HUES6 (cell line): ENCODE measurements at regions not wholly inside any gene's neighbourhood (a gene's known extent, or its start where the extent isn't known, plus 50 kb on each side); places are given as distances from the start of the nearest gene placed in this dataset.

ENCODE experiments used
- H3K27ac ChIP-seq: 2 replicates; pipeline ENCODE4 v1.7.0; 2013; ENCODE audit warnings: low read depth, mild to moderate bottlenecking, low read length, inconsistent platforms
- H3K27me3 ChIP-seq: 2 replicates; pipeline ENCODE4 v1.6.1; 2013; ENCODE audit warnings: low read length; ENCODE audit not compliant: control insufficient read depth, insufficient read depth
- H3K36me3 ChIP-seq: 2 replicates; pipeline ENCODE4 v1.6.1; 2013; ENCODE audit warnings: low read length; ENCODE audit not compliant: control insufficient read depth, insufficient read depth
- H3K4me1 ChIP-seq: 2 replicates; pipeline ENCODE4 v1.6.1; 2013; ENCODE audit warnings: low read length; ENCODE audit not compliant: control insufficient read depth, insufficient read depth
- H3K4me3 ChIP-seq: 2 replicates; pipeline ENCODE4 v1.5.1; 2013; ENCODE audit warnings: low read depth, low read length
- H3K9ac ChIP-seq: one replicate; pipeline ENCODE4 v1.6.1; 2013; ENCODE audit warnings: mild to moderate bottlenecking, low read length
- H3K9me3 ChIP-seq: 2 replicates; pipeline ENCODE4 v1.6.1; 2013; ENCODE audit warnings: low read depth, low read length; ENCODE audit not compliant: control insufficient read depth, insufficient read depth

GRCh38 chr7:26459540-26460193 is 168.0 kb downstream of the SNX10 start:
- Histone ChIP-seq H3K27ac (no peak overlapping the region), H3K9ac (no peak overlapping the region), H3K4me3 (no peak overlapping the region), H3K4me1 (peaks cover 3% of the 10 kb centered on the region; the same call in 1 of the 2 replicates), H3K36me3 (no peaks in the 10 kb centered on the region), H3K9me3 (no peaks in the 10 kb centered on the region), H3K27me3 (no peaks in the 10 kb centered on the region)

GRCh38 chr7:26460351-26461085 is 168.9 kb downstream of the SNX10 start:
- Histone ChIP-seq H3K4me1 (peaks cover 3% of the 10 kb centered on the region; the same call in 1 of the 2 replicates), H3K9me3 (no peaks in the 10 kb centered on the region), H3K36me3 (no peaks in the 10 kb centered on the region), H3K27ac (no peak overlapping the region), H3K27me3 (no peaks in the 10 kb centered on the region), H3K4me3 (no peak overlapping the region), H3K9ac (no peak overlapping the region)

GRCh38 chr7:26461518-26461917 is 169.9 kb downstream of the SNX10 start:
- Histone ChIP-seq H3K36me3 (no peaks in the 10 kb centered on the region), H3K4me1 (peaks cover 3% of the 10 kb centered on the region; the same call in 1 of the 2 replicates), H3K27ac (no peak overlapping the region), H3K27me3 (no peaks in the 10 kb centered on the region), H3K9me3 (no peaks in the 10 kb centered on the region), H3K4me3 (no peak overlapping the region), H3K9ac (no peak overlapping the region)

- Histone ChIP-seq H3K4me1 (no peaks in the 10 kb centered on the region), H3K36me3 (no peaks in the 10 kb centered on the region), H3K9ac (no peak overlapping the region), H3K27ac (no peak overlapping the region), H3K27me3 (no peaks in the 10 kb centered on the region), H3K4me3 (no peak overlapping the region), H3K9me3 (no peaks in the 10 kb centered on the region)
Measured at GRCh38 chr7:26466007-26466406, 174.3 kb downstream of the SNX10 start.

GRCh38 chr7:26467104-26467503 is 175.4 kb downstream of the SNX10 start:
- Histone ChIP-seq H3K27me3 (no peaks in the 10 kb centered on the region), H3K9ac (no peak overlapping the region), H3K9me3 (no peaks in the 10 kb centered on the region), H3K4me3 (no peak overlapping the region), H3K27ac (no peak overlapping the region), H3K4me1 (no peaks in the 10 kb centered on the region), H3K36me3 (no peaks in the 10 kb centered on the region)

- no peaks in the 10 kb centered on the region for H3K27me3 ChIP-seq
- H3K9me3 ChIP-seq = no peaks in the 10 kb centered on the region
- no peak overlapping the region for H3K27ac ChIP-seq
- no peaks in the 10 kb centered on the region for H3K36me3 ChIP-seq
- H3K4me1 ChIP-seq = no peaks in the 10 kb centered on the region
- no peak overlapping the region for H3K4me3 ChIP-seq
- H3K9ac ChIP-seq = no peak overlapping the region
Measured at GRCh38 chr7:26467541-26467940, 175.9 kb downstream of the SNX10 start.

GRCh38 chr7:26468625-26469024 is 177.0 kb downstream of the SNX10 start:
- H3K27ac ChIP-seq = no peak overlapping the region
- H3K27me3 ChIP-seq = no peaks in the 10 kb centered on the region
- no peak overlapping the region for H3K9ac ChIP-seq

GRCh38 chr7:26469188-26469587 is 177.5 kb downstream of the SNX10 start:
- no peaks in the 10 kb centered on the region for H3K27me3 ChIP-seq
- H3K9ac ChIP-seq = no peak overlapping the region
- no peak overlapping the region for H3K27ac ChIP-seq

More at GRCh38 chr7:26468625-26469024, 177.0 kb downstream of the SNX10 start:
- Histone ChIP-seq H3K4me3 (no peak overlapping the region), H3K4me1 (no peaks in the 10 kb centered on the region), H3K36me3 (no peaks in the 10 kb centered on the region), H3K9me3 (no peaks in the 10 kb centered on the region)

GRCh38 chr7:26470691-26471090 is 179.0 kb downstream of the SNX10 start:
- Histone ChIP-seq H3K27ac (no peak overlapping the region), H3K4me1 (no peaks in the 10 kb centered on the region), H3K27me3 (no peaks in the 10 kb centered on the region), H3K9me3 (no peaks in the 10 kb centered on the region), H3K4me3 (no peak overlapping the region), H3K9ac (no peak overlapping the region), H3K36me3 (no peaks in the 10 kb centered on the region)

More at GRCh38 chr7:26469188-26469587, 177.5 kb downstream of the SNX10 start:
- no peaks in the 10 kb centered on the region for H3K4me1 ChIP-seq
- no peak overlapping the region for H3K4me3 ChIP-seq
- no peaks in the 10 kb centered on the region for H3K9me3 ChIP-seq
- no peaks in the 10 kb centered on the region for H3K36me3 ChIP-seq

- Histone ChIP-seq H3K4me3 (no peak overlapping the region), H3K36me3 (no peaks in the 10 kb centered on the region), H3K4me1 (peaks cover 3% of the 10 kb centered on the region; the same call in 1 of the 2 replicates), H3K27ac (no peak overlapping the region), H3K9me3 (no peaks in the 10 kb centered on the region), H3K27me3 (no peaks in the 10 kb centered on the region), H3K9ac (no peak overlapping the region)
Measured at GRCh38 chr7:26471306-26472075, 179.8 kb downstream of the SNX10 start.

- no peak overlapping the region for H3K4me3 ChIP-seq
- no peaks in the 10 kb centered on the region for H3K9me3 ChIP-seq
- H3K27ac ChIP-seq = no peak overlapping the region
- no peak overlapping the region for H3K9ac ChIP-seq
- peaks cover 3% of the 10 kb centered on the region; the same call in 1 of the 2 replicates for H3K4me1 ChIP-seq
- no peaks in the 10 kb centered on the region for H3K27me3 ChIP-seq
- H3K36me3 ChIP-seq = no peaks in the 10 kb centered on the region
Measured at GRCh38 chr7:26472971-26473370, 181.3 kb downstream of the SNX10 start.
